Neural progenitor cell (in vitro differentiated cells): ENCODE measurements at regions not wholly inside any gene's neighbourhood (a gene's known extent, or its start where the extent isn't known, plus 50 kb on each side); places are given as distances from the start of the nearest gene placed in this dataset.
A peak's percentile ranks its signal among the peaks of the same experiment; 100 is the strongest.

Experiments
- EZH2 ChIP-seq: fragments of 200-600 bp; sonication (generic); IDR thresholded peaks from 2 replicates; pipeline ENCODE4 v1.6.1; 2017; ENCODE audit warnings: antibody characterized with exemption, mild to moderate bottlenecking, moderate library complexity
- EZH2phosphoT487 ChIP-seq: fragments of 200-600 bp; sonication (generic); IDR thresholded peaks from 2 replicates; pipeline ENCODE4 v1.6.1; 2017; ENCODE audit warnings: antibody characterized with exemption
- TF ChIP-seq, protein P1 (sequence below): fragments of 200-600 bp; sonication (generic); IDR thresholded peaks from 2 replicates; pipeline ENCODE4 v1.5.1; 2017; ENCODE audit warnings: antibody characterized with exemption, mild to moderate bottlenecking

DNA sequence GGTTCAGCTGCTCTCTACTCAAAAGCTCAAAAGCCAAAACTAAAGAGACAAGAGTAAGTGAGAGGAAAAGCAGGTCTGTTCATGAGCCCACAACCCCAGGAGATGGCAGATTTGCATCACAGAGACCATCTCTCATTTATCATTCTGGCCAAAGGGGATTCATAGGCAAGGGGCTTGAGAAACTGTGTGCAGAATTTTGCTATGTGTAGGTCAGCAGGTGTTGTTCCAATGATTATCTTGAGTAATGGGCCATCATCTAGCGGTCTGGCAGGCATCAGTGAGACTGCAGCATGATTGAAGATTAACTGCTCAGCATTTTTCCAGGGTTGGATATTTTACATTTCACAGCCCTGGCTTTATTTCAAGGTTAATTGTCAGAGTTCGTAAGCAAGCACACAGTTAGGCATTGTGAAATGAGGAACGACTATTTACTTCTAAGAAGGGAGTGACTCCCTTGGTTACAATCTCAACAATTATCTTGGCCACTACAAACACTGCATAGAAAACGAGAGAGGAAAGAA is 1204.6 kb upstream of the TMPRSS15 start:
- TF ChIP-seq, protein P1, sequence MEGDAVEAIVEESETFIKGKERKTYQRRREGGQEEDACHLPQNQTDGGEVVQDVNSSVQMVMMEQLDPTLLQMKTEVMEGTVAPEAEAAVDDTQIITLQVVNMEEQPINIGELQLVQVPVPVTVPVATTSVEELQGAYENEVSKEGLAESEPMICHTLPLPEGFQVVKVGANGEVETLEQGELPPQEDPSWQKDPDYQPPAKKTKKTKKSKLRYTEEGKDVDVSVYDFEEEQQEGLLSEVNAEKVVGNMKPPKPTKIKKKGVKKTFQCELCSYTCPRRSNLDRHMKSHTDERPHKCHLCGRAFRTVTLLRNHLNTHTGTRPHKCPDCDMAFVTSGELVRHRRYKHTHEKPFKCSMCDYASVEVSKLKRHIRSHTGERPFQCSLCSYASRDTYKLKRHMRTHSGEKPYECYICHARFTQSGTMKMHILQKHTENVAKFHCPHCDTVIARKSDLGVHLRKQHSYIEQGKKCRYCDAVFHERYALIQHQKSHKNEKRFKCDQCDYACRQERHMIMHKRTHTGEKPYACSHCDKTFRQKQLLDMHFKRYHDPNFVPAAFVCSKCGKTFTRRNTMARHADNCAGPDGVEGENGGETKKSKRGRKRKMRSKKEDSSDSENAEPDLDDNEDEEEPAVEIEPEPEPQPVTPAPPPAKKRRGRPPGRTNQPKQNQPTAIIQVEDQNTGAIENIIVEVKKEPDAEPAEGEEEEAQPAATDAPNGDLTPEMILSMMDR = peak; percentile 37
- no peak for TF ChIP-seq EZH2
- no peak for TF ChIP-seq EZH2phosphoT487
